ENCODE measurements at regions not wholly inside any gene's neighbourhood (a gene's known extent, or its start where the extent isn't known, plus 50 kb on each side); places are given as distances from the start of the nearest gene placed in this dataset.

- TF ChIP-seq CTCF (IDR thresholded peaks at IDR 0.05; ENCODE audit: extremely low read depth in 1 of 2, insufficient read depth in 1 of 2, low read depth in 1 of 2, low read length in 2 of 2) (no peak), MAX (IDR thresholded peaks at IDR 0.05; ENCODE audit: insufficient read depth, insufficient read length) (no peak), POLR2A (IDR thresholded peaks at IDR 0.05; ENCODE audit: low read depth, low read length) (no peak)
Measured at GRCh38 chr6:114419175-114419574, 76.4 kb upstream of the HS3ST5 start.
